ENCODE measurements at regions not wholly inside any gene's neighbourhood (a gene's known extent, or its start where the extent isn't known, plus 50 kb on each side); places are given as distances from the start of the nearest gene placed in this dataset.
"Not testable (repeated sequence)": the region's sequence is repeated elsewhere in the genome, so short reads cannot be mapped to it uniquely, and the experiment has no call there.

GRCh38 chr10:27344568-27345454 lies 104.2 kb upstream of the ACBD5 start:
- DNase-seq, result no peak

- no peak for DNase-seq
Observed at GRCh38 chr10:27341001-27341400, 100.4 kb upstream of the ACBD5 start.

- DNase-seq, result not testable (repeated sequence)
Observed at GRCh38 chr10:27335246-27335645, 94.6 kb upstream of the ACBD5 start.

GRCh38 chr10:27330074-27330473 lies 89.5 kb upstream of the ACBD5 start:
- no peak for DNase-seq

GRCh38 chr10:27328946-27329345 lies 88.3 kb upstream of the ACBD5 start:
- no peak for DNase-seq

GRCh38 chr10:27326748-27327147 lies 86.2 kb upstream of the ACBD5 start:
- not testable (repeated sequence) for DNase-seq

GRCh38 chr10:27319752-27320431 lies 79.3 kb upstream of the ACBD5 start:
- no peak for DNase-seq

- DNase-seq, result not testable (repeated sequence)
Observed at GRCh38 chr10:27319139-27319538, 78.5 kb upstream of the ACBD5 start.

- DNase-seq, result not testable (repeated sequence)
Observed at GRCh38 chr10:27315082-27315481, 74.5 kb upstream of the ACBD5 start.

- not testable (repeated sequence) for DNase-seq
Observed at GRCh38 chr10:27313586-27313985, 73.0 kb upstream of the ACBD5 start.

- no peak for DNase-seq
Observed at GRCh38 chr10:27312854-27313253, 72.3 kb upstream of the ACBD5 start.

GRCh38 chr10:27311809-27312208 lies 71.2 kb upstream of the ACBD5 start:
- DNase-seq, result not testable (repeated sequence)

- DNase-seq, result not testable (repeated sequence)
Observed at GRCh38 chr10:27298522-27298850, 57.9 kb upstream of the ACBD5 start.

GRCh38 chr10:27297844-27298521 lies 57.4 kb upstream of the ACBD5 start:
- DNase-seq, result no peak

GRCh38 chr10:27296285-27296684 lies 55.7 kb upstream of the ACBD5 start:
- not testable (repeated sequence) for DNase-seq

- not testable (repeated sequence) for DNase-seq
Observed at GRCh38 chr10:27291253-27291895, 50.8 kb upstream of the ACBD5 start.

Data from NCI-H510A (cell line).